ENCODE measurements at regions not wholly inside any gene's neighbourhood (a gene's known extent, or its start where the extent isn't known, plus 50 kb on each side); places are given as distances from the start of the nearest gene placed in this dataset.

GRCh38 chr18:78882585-78882984, 97.0 kb upstream of the SALL3 start:
- DNase-seq (ENCODE audit: low read depth), result no peak

- DNase-seq (ENCODE audit: low read depth), result no peak
Measured at GRCh38 chr18:78883501-78883900, 96.1 kb upstream of the SALL3 start.

- no peak for DNase-seq (ENCODE audit: low read depth)
Measured at GRCh38 chr18:78884502-78884901, 95.1 kb upstream of the SALL3 start.

- no peak for DNase-seq (ENCODE audit: low read depth)
Measured at GRCh38 chr18:78889250-78889649, 90.4 kb upstream of the SALL3 start.

- DNase-seq (ENCODE audit: low read depth), result no peak
Measured at GRCh38 chr18:78890388-78890787, 89.2 kb upstream of the SALL3 start.

GRCh38 chr18:78891185-78891762, 88.3 kb upstream of the SALL3 start:
- DNase-seq (ENCODE audit: low read depth), result no peak

GRCh38 chr18:78892177-78892576, 87.4 kb upstream of the SALL3 start:
- DNase-seq (ENCODE audit: low read depth), result no peak

- no peak for DNase-seq (ENCODE audit: low read depth)
Measured at GRCh38 chr18:78892721-78893120, 86.9 kb upstream of the SALL3 start.

- DNase-seq (ENCODE audit: low read depth), result no peak
Measured at GRCh38 chr18:78893281-78894032, 86.2 kb upstream of the SALL3 start.

- DNase-seq (ENCODE audit: low read depth), result no peak
Measured at GRCh38 chr18:78894033-78894305, 85.6 kb upstream of the SALL3 start.

GRCh38 chr18:78895207-78896001, 84.2 kb upstream of the SALL3 start:
- DNase-seq (ENCODE audit: low read depth), result no peak

GRCh38 chr18:78896111-78896905, 83.3 kb upstream of the SALL3 start:
- DNase-seq (ENCODE audit: low read depth), result no peak

GRCh38 chr18:78898066-78898465, 81.6 kb upstream of the SALL3 start:
- DNase-seq (ENCODE audit: low read depth), result no peak

- DNase-seq (ENCODE audit: low read depth), result no peak
Measured at GRCh38 chr18:78898635-78899034, 81.0 kb upstream of the SALL3 start.

GRCh38 chr18:78899241-78899640, 80.4 kb upstream of the SALL3 start:
- DNase-seq (ENCODE audit: low read depth), result no peak

GRCh38 chr18:78900938-78901909, 78.4 kb upstream of the SALL3 start:
- DNase-seq (ENCODE audit: low read depth), result no peak

GRCh38 chr18:78901923-78902794, 77.5 kb upstream of the SALL3 start:
- no peak for DNase-seq (ENCODE audit: low read depth)

GRCh38 chr18:78902795-78903435, 76.7 kb upstream of the SALL3 start:
- DNase-seq (ENCODE audit: low read depth), result no peak

- DNase-seq (ENCODE audit: low read depth), result no peak
Measured at GRCh38 chr18:78903436-78904178, 76.0 kb upstream of the SALL3 start.
